ENCODE measurements at regions not wholly inside any gene's neighbourhood (a gene's known extent, or its start where the extent isn't known, plus 50 kb on each side); places are given as distances from the start of the nearest gene placed in this dataset.

- H3K9me3 ChIP-seq (ENCODE audit: insufficient read depth, low read length), result no peaks in the 10 kb centered on the region
- no peaks in the 10 kb centered on the region for H3K4me1 ChIP-seq (ENCODE audit: low read length)
- H3K27me3 ChIP-seq (ENCODE audit: low read depth, low read length), result no peaks in the 10 kb centered on the region
- TF ChIP-seq CTCF (IDR thresholded peaks at IDR 0.05; ENCODE audit: low read depth, low read length) (no peak), EZH2phosphoT487 (IDR thresholded peaks at IDR 0.05; ENCODE audit: low read depth) (no peak)
- no peak overlapping the region for H3K9ac ChIP-seq (ENCODE audit: low read length)
- H3K4me3 ChIP-seq (ENCODE audit: low read length), result no peak overlapping the region
- no peak overlapping the region for H3K27ac ChIP-seq (ENCODE audit: low read length)
- no peaks in the 10 kb centered on the region for H3K36me3 ChIP-seq (replicated peaks; ENCODE audit: low read depth, low read length)
- no peak overlapping the region for H2AFZ ChIP-seq (ENCODE audit: low read depth, low read length)
- no peaks in the 10 kb centered on the region for H3K79me2 ChIP-seq (ENCODE audit: low read length)
- no peak overlapping the region for H3K4me2 ChIP-seq (ENCODE audit: low read length)
- H4K20me1 ChIP-seq (ENCODE audit: insufficient read depth, low read length), result no peaks in the 10 kb centered on the region
Measured at GRCh38 chr13:84630476-84630875, 748.2 kb upstream of the SLITRK1 start.

GRCh38 chr13:84616864-84617263, 734.6 kb upstream of the SLITRK1 start:
- TF ChIP-seq EZH2phosphoT487 (IDR thresholded peaks at IDR 0.05; ENCODE audit: low read depth) (no peak), CTCF (IDR thresholded peaks at IDR 0.05; ENCODE audit: low read depth, low read length) (no peak)
- Histone ChIP-seq H4K20me1 (ENCODE audit: insufficient read depth, low read length) (no peaks in the 10 kb centered on the region), H3K4me2 (ENCODE audit: low read length) (no peak overlapping the region)

GRCh38 chr13:84609716-84610115, 727.4 kb upstream of the SLITRK1 start:
- H3K27me3 ChIP-seq (ENCODE audit: low read depth, low read length), result no peaks in the 10 kb centered on the region
- no peaks in the 10 kb centered on the region for H3K9me3 ChIP-seq (ENCODE audit: insufficient read depth, low read length)
- H4K20me1 ChIP-seq (ENCODE audit: insufficient read depth, low read length), result no peaks in the 10 kb centered on the region
- H3K4me3 ChIP-seq (ENCODE audit: low read length), result no peak overlapping the region
- no peak overlapping the region for H2AFZ ChIP-seq (ENCODE audit: low read depth, low read length)
- H3K9ac ChIP-seq (ENCODE audit: low read length), result no peak overlapping the region
- no peaks in the 10 kb centered on the region for H3K79me2 ChIP-seq (ENCODE audit: low read length)
- no peaks in the 10 kb centered on the region for H3K4me1 ChIP-seq (ENCODE audit: low read length)
- TF ChIP-seq EZH2phosphoT487 (IDR thresholded peaks at IDR 0.05; ENCODE audit: low read depth) (no peak), CTCF (IDR thresholded peaks at IDR 0.05; ENCODE audit: low read depth, low read length) (no peak)
- H3K36me3 ChIP-seq (replicated peaks; ENCODE audit: low read depth, low read length), result no peaks in the 10 kb centered on the region
- no peak overlapping the region for H3K27ac ChIP-seq (ENCODE audit: low read length)
- no peak overlapping the region for H3K4me2 ChIP-seq (ENCODE audit: low read length)

More at GRCh38 chr13:84616864-84617263, 734.6 kb upstream of the SLITRK1 start:
- Histone ChIP-seq H2AFZ (ENCODE audit: low read depth, low read length) (no peak overlapping the region), H3K9ac (ENCODE audit: low read length) (no peak overlapping the region), H3K4me3 (ENCODE audit: low read length) (no peak overlapping the region), H3K79me2 (ENCODE audit: low read length) (no peaks in the 10 kb centered on the region), H3K27ac (ENCODE audit: low read length) (no peak overlapping the region), H3K36me3 (replicated peaks; ENCODE audit: low read depth, low read length) (no peaks in the 10 kb centered on the region), H3K9me3 (ENCODE audit: insufficient read depth, low read length) (no peaks in the 10 kb centered on the region), H3K4me1 (ENCODE audit: low read length) (no peaks in the 10 kb centered on the region), H3K27me3 (ENCODE audit: low read depth, low read length) (no peaks in the 10 kb centered on the region)

- Histone ChIP-seq H3K27me3 (ENCODE audit: low read depth, low read length) (no peaks in the 10 kb centered on the region), H4K20me1 (ENCODE audit: insufficient read depth, low read length) (no peaks in the 10 kb centered on the region), H3K36me3 (replicated peaks; ENCODE audit: low read depth, low read length) (no peaks in the 10 kb centered on the region), H3K4me2 (ENCODE audit: low read length) (no peak overlapping the region), H3K4me1 (ENCODE audit: low read length) (no peaks in the 10 kb centered on the region), H3K9me3 (ENCODE audit: insufficient read depth, low read length) (no peaks in the 10 kb centered on the region), H3K4me3 (ENCODE audit: low read length) (no peak overlapping the region), H2AFZ (ENCODE audit: low read depth, low read length) (no peak overlapping the region), H3K9ac (ENCODE audit: low read length) (no peak overlapping the region), H3K27ac (ENCODE audit: low read length) (no peak overlapping the region), H3K79me2 (ENCODE audit: low read length) (no peaks in the 10 kb centered on the region)
- TF ChIP-seq CTCF (IDR thresholded peaks at IDR 0.05; ENCODE audit: low read depth, low read length), result no peak
- TF ChIP-seq EZH2phosphoT487 (IDR thresholded peaks at IDR 0.05; ENCODE audit: low read depth), result no peak
Measured at GRCh38 chr13:84607261-84608013, 725.2 kb upstream of the SLITRK1 start.
